Neutrophil (primary cell): ENCODE measurements at regions not wholly inside any gene's neighbourhood (a gene's known extent, or its start where the extent isn't known, plus 50 kb on each side); places are given as distances from the start of the nearest gene placed in this dataset.

ENCODE experiments used
- H3K27ac ChIP-seq: fragments of 200-600 bp; sonication (generic); 2 replicates; pipeline ENCODE4 v1.5.1; 2016; ENCODE audit warnings: mild to moderate bottlenecking, moderate library complexity
- H3K27me3 ChIP-seq: fragments of 200-600 bp; sonication (generic); 2 replicates; pipeline ENCODE4 v1.6.0; 2016; ENCODE audit warnings: mild to moderate bottlenecking
- H3K36me3 ChIP-seq: fragments of 200-600 bp; sonication (generic); 2 replicates; pipeline ENCODE4 v1.5.1; 2017
- H3K4me1 ChIP-seq, 2 experiments: fragments of 200-600 bp in 1 of 2; sonication (generic) in 1 of 2; 1 replicate in 1 of 2; 2 replicates in 1 of 2; pipeline versions ENCODE4 v1.5.1 to v1.6.1; 2013 to 2016; ENCODE audit warnings: low read depth in 1 of 2, low read length in 1 of 2, mild to moderate bottlenecking in 1 of 2, moderate library complexity in 1 of 2; ENCODE audit not compliant: control insufficient read depth in 1 of 2, insufficient read depth in 1 of 2
- H3K4me3 ChIP-seq, 2 experiments: fragments of 200-600 bp in 1 of 2; sonication (generic) in 1 of 2; 1 replicate in 1 of 2; 2 replicates in 1 of 2; pipeline ENCODE4 v1.5.1; 2013 to 2016; ENCODE audit warnings: low read depth in 1 of 2, low read length in 1 of 2, mild to moderate bottlenecking in 1 of 2, moderate library complexity in 1 of 2
- H3K9me3 ChIP-seq: fragments of 200-600 bp; sonication (generic); 2 replicates; pipeline ENCODE4 v1.5.1; 2016
- TF ChIP-seq, protein P1 (sequence below): fragments of 200-600 bp; sonication (generic); IDR thresholded peaks from 2 replicates; pipeline ENCODE4 v1.5.1; 2016; ENCODE audit warnings: antibody characterized with exemption

DNA sequence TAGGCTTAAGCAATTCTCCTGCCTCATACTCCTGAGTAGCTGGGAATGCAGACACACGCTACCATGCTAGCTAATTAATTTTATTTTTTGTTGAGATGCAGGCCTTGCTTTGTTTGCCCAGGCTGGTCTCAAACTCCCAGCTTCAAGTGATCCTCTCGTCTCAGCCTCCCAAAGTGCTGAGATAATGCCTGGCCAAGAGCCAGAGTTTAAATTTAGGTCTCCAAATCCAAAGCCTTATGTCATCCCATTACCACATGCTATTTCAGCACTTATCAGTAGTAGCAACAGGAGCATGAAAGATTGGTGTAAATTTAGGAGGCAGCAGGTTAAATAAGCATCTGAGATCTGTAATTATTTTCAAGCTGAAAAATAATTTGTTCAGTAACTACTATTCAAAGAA lies 326.1 kb upstream of the ANO5 start:
- no peaks in the 10 kb centered on the region for H3K9me3 ChIP-seq
- TF ChIP-seq, protein P1, sequence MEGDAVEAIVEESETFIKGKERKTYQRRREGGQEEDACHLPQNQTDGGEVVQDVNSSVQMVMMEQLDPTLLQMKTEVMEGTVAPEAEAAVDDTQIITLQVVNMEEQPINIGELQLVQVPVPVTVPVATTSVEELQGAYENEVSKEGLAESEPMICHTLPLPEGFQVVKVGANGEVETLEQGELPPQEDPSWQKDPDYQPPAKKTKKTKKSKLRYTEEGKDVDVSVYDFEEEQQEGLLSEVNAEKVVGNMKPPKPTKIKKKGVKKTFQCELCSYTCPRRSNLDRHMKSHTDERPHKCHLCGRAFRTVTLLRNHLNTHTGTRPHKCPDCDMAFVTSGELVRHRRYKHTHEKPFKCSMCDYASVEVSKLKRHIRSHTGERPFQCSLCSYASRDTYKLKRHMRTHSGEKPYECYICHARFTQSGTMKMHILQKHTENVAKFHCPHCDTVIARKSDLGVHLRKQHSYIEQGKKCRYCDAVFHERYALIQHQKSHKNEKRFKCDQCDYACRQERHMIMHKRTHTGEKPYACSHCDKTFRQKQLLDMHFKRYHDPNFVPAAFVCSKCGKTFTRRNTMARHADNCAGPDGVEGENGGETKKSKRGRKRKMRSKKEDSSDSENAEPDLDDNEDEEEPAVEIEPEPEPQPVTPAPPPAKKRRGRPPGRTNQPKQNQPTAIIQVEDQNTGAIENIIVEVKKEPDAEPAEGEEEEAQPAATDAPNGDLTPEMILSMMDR: no peak
- H3K27me3 ChIP-seq: no peaks in the 10 kb centered on the region
- no peaks in the 10 kb centered on the region for H3K4me1 ChIP-seq
- no peaks in the 10 kb centered on the region for H3K36me3 ChIP-seq
- no peak overlapping the region for H3K27ac ChIP-seq
- no peak overlapping the region for H3K4me3 ChIP-seq

DNA sequence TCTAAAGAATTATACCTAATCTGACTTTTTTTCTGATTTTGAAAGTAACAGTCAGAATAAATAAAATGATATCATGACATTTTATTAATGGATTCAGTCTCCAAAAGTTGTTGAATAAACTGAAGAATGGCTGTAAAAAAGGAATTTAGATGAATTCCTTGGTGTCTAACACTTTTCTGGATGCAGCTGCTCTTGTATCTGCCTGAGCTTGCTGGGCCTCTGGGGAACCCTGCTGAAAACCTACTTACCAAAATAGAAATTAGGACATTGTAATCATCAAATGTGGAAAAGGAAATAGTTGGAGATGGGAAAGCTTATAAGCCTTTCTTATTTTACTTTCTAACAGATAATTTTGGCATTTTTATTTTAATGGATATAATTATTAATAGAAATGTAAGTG lies 315.7 kb upstream of the ANO5 start:
- Histone ChIP-seq H3K27ac (no peak overlapping the region), H3K4me3 (no peak overlapping the region), H3K36me3 (no peaks in the 10 kb centered on the region), H3K4me1 (no peaks in the 10 kb centered on the region), H3K27me3 (no peaks in the 10 kb centered on the region), H3K9me3 (no peaks in the 10 kb centered on the region)
- TF ChIP-seq, protein P1: no peak

DNA sequence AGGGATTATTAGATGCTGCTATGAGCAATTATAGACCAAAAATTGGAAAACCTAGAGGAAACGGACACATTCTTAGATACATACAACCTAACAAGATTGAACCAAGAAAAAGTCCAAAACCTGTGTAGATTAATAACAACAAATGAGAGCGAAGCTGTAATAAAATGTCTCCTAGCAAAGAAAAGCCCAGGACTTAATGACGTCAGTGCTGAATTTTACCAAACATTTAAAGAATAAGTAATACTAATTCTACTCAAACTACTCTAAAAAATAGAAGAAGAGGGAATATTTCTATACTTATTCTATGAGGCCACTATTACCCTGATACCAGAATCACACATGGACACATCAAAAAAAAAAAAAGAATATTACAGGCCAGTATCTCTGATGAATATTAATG lies 309.5 kb upstream of the ANO5 start:
- Histone ChIP-seq H3K36me3 (no peaks in the 10 kb centered on the region), H3K4me3 (no peak overlapping the region)

DNA sequence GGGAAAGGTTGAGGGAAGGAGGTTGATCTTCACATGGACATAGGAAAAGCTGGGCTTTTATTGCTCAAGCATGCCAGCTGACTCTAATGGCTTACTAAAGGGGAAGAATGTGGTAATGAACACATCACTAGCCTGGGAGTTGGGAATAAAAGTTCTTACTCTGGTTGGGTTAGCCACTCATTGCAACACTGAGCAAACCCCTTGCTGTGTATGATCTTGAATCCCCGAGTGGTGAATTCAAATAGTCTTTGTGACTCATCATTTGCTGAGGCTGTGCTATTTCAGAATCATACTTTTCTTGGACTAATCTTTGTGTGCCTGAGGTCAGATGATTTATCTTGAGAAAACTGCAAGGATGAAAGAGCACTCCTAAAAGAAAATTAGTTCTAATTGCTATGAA lies 304.1 kb upstream of the ANO5 start:
- TF ChIP-seq, protein P1: no peak
- H3K9me3 ChIP-seq: no peaks in the 10 kb centered on the region

More for the DNA sequence above, 309.5 kb upstream of the ANO5 start:
- TF ChIP-seq, protein P1: no peak
- H3K27me3 ChIP-seq: no peaks in the 10 kb centered on the region
- H3K4me1 ChIP-seq: no peaks in the 10 kb centered on the region
- H3K9me3 ChIP-seq: no peaks in the 10 kb centered on the region
- H3K27ac ChIP-seq: no peak overlapping the region

DNA sequence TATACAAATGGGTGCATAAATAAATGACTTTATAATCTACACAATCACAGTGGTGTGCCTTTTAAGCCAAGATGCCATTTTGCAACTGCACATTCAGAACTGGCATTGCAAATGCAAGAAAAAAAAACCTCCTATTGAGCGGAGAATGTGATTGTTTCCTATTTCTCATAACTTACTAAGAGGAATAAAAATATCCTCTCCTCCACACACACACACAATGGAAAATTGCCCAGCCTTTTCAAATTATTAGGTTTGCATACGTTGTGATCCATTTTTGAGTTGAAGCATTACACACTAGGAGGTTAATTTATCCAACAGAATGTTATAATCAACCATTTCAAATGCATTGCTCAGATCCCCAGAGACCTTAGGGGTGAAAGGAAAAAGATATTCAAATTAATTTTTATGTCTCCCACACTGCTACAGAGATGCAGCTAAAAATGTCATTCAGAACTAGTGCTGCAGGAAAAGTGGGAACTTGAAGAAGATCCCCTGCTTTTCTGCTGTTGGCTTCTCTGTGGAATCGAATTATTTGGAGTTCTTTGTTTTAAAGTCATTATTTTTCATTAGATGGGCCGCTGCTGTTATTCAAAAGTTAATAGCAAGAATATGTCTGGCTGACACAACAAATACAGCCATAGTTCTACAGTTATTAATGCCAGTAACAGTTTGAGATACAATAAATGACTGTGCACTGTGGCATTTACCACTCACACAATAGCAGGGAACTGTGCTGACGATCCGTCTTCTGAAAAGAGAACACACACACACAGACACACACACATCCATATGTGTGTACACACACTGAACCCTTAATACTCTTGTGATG lies 299.9 kb upstream of the ANO5 start:
- Histone ChIP-seq H3K9me3 (no peaks in the 10 kb centered on the region), H3K27ac (no peak overlapping the region), H3K4me1 (no peaks in the 10 kb centered on the region), H3K27me3 (no peaks in the 10 kb centered on the region), H3K36me3 (no peaks in the 10 kb centered on the region), H3K4me3 (no peak overlapping the region)
- TF ChIP-seq, protein P1: no peak

More for the DNA sequence above, 304.1 kb upstream of the ANO5 start:
- no peaks in the 10 kb centered on the region for H3K36me3 ChIP-seq
- no peaks in the 10 kb centered on the region for H3K27me3 ChIP-seq
- H3K27ac ChIP-seq: no peak overlapping the region
- H3K4me3 ChIP-seq: no peak overlapping the region
- no peaks in the 10 kb centered on the region for H3K4me1 ChIP-seq
